HFF-Myc (cell line): ENCODE measurements at regions not wholly inside any gene's neighbourhood (a gene's known extent, or its start where the extent isn't known, plus 50 kb on each side); places are given as distances from the start of the nearest gene placed in this dataset.

Experiments used
- DNase-seq: peaks from one replicate; pipeline ENCODE4 v3.0.0-alpha.2; 2011; ENCODE audit warnings: low read depth; ENCODE audit errors: extremely low read depth
- H3K4me3 ChIP-seq: replicated peaks from 2 replicates; pipeline ENCODE4 v1.5.1; 2011; ENCODE audit warnings: low read depth, mild to moderate bottlenecking, control low read depth, low read length
- TF ChIP-seq, protein P1 (sequence below): IDR thresholded peaks from 2 replicates; pipeline ENCODE4 v1.5.1; 2012; ENCODE audit warnings: mild to moderate bottlenecking, low read depth, low read length, control low read depth; ENCODE audit errors: missing control alignments

DNA sequence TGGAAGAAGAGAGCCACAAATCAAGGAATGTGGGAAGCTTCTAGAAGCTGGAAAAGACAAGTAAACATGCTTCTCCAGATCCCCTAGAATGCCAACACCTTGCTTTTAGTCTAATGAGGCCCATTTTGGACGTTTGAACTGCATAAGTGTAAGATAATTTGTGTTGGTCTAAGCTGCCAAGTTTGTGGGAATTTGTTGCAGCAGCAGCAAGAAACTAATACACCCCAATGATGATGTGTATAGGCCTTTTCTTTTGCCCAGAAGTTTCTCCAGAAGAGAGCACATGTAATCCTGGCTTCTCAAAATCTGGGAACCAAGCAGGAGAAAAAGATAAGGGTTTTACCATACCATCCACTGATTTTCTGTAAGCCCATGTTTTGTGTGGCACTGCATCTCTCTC is 96.1 kb upstream of the DPT start:
- H3K4me3 ChIP-seq = no peak overlapping the region
- no peak for DNase-seq
- TF ChIP-seq, protein P1, sequence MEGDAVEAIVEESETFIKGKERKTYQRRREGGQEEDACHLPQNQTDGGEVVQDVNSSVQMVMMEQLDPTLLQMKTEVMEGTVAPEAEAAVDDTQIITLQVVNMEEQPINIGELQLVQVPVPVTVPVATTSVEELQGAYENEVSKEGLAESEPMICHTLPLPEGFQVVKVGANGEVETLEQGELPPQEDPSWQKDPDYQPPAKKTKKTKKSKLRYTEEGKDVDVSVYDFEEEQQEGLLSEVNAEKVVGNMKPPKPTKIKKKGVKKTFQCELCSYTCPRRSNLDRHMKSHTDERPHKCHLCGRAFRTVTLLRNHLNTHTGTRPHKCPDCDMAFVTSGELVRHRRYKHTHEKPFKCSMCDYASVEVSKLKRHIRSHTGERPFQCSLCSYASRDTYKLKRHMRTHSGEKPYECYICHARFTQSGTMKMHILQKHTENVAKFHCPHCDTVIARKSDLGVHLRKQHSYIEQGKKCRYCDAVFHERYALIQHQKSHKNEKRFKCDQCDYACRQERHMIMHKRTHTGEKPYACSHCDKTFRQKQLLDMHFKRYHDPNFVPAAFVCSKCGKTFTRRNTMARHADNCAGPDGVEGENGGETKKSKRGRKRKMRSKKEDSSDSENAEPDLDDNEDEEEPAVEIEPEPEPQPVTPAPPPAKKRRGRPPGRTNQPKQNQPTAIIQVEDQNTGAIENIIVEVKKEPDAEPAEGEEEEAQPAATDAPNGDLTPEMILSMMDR = no peak

DNA sequence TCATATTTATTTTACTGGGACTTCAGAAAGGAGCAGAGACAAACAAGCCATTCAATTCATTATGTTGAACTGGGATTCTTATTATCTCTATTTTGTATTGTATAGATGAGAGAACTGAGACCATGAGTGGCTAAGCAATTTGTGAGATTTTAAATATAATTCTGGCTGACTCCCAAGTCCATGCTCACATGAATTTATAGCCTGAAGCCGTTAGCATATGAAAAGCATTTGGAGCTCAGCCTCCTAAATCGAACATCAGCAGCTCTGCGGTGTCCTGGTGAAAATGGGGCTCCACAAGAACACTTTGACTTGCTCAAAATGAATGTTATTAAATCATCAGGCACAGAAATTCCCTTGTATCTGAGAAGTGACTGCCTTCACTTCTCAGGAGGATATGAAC is 96.8 kb upstream of the DPT start:
- TF ChIP-seq, protein P1 = no peak
- no peak for DNase-seq
- no peak overlapping the region for H3K4me3 ChIP-seq

DNA sequence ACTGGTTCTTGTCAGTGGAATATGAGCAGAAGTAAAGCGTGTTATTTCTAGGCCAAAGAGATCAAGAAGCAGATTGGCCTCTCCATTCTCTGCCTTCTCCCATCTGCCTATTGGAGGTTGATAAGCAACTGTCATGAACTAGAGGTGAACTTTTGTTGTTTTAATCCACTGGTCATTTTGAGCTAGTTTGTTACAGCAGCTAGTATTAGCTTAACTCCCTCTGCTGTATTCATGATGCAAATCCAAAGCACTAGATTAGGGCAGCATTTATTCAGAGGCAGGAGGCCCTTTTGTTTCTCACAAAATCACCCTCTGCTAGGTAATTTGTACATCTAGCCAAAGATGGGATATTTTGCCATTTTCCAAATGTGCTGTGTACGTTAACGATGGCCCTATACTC is 97.3 kb upstream of the DPT start:
- no peak overlapping the region for H3K4me3 ChIP-seq
- TF ChIP-seq, protein P1 = no peak
- DNase-seq = no peak

DNA sequence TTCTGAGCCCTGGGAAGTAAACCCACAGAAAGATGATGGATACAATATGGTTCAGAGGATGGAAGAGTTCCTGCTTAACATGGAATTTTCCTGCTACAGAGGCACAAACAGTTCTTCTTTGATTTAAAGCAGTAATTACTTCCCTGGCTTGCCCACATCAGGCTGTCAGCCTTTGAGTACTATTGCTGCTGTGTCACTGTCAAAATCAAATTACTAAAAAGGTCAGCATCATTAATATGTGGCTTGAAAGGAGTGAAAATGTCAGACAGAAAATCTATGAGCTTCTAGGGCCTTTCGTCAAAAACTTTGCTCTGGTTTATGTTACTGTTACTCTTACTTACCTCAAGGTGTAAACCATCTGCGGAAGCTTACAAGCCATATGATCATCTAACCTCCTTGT is 98.6 kb upstream of the DPT start:
- no peak overlapping the region for H3K4me3 ChIP-seq
- TF ChIP-seq, protein P1 = no peak
- no peak for DNase-seq

DNA sequence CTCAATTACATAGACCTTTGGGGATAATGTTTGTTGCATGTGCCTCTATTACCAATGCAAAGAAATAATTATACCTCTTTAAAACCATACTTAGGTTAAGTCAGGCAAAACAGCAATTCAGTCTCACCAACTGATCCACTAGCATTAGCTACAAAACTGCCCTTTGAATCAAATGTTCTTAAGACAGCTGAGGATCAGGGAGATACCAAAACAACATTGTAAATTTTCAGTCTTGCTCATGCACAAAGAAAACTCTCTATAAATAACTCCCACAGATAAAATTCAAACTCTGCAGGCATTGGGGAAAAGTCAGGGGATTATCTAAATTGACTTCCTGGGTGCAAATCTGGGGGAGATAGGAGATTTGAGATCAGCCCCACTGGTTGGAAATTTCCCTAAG is 100.9 kb upstream of the DPT start:
- no peak for DNase-seq
- TF ChIP-seq, protein P1 = no peak
- no peak overlapping the region for H3K4me3 ChIP-seq

DNA sequence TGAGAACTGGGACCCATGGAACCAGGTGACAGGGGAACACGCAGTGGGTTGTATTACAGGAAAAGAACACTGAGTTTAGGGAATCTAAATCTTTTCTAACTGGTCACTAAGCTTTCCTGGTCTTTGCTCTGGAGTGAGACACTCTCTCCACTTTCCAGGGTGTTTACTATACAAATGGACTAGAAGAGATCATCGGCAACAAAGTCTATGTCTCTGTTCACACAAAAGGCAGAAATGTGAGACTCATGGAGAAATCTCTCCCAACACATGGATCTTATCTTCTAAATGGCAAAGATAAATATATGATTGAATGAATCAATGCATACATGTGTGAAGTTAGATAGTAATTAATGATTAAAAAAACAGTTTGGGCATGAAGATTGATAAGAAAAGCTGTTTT is 101.6 kb upstream of the DPT start:
- no peak overlapping the region for H3K4me3 ChIP-seq
- no peak for DNase-seq
- TF ChIP-seq, protein P1 = no peak

DNA sequence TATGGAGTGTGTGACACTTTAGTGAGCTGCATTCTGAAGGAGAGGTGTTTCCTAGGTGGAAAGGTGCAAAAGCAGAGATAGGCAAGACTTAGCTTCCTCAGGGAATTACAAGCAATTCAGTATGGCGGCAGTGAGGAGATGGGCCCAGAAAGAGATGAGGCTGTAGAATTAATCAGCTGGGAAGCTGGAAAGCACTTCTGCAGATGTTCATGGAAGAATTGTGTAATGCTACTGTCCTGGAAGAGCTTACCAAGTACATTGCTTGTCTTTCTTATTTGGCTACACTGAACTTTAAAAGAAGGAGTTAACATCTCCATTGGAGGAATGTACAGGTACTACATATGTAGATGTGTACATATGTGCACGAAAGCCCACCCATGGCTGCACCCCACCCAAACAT is 103.7 kb upstream of the DPT start:
- H3K4me3 ChIP-seq = no peak overlapping the region
- DNase-seq = no peak
- TF ChIP-seq, protein P1 = no peak
